ENCODE measurements at regions not wholly inside any gene's neighbourhood (a gene's known extent, or its start where the extent isn't known, plus 50 kb on each side); places are given as distances from the start of the nearest gene placed in this dataset.
"Not testable (repeated sequence)": the region's sequence is repeated elsewhere in the genome, so short reads cannot be mapped to it uniquely, and the experiment has no call there.

DNA sequence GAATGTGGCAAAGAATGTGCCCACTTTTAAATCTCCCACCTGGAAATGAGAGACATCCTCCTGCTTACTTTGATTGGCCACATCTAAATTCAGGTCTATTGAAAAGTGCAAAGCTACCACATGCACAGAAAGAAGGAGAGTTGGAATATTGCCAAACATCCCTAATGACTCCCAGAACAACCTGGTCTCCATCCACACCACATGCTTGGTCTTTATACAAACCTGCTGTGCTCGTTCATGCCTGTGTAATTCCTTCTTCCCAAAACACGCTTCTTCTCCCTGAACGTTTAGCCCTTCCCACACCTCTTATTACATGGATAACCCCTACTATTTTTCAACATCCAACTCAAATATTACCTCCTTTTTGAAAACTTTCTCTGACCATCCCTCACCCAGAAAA, 66.2 kb upstream of the BCL2L14 start:
- TF ChIP-seq, protein P1, sequence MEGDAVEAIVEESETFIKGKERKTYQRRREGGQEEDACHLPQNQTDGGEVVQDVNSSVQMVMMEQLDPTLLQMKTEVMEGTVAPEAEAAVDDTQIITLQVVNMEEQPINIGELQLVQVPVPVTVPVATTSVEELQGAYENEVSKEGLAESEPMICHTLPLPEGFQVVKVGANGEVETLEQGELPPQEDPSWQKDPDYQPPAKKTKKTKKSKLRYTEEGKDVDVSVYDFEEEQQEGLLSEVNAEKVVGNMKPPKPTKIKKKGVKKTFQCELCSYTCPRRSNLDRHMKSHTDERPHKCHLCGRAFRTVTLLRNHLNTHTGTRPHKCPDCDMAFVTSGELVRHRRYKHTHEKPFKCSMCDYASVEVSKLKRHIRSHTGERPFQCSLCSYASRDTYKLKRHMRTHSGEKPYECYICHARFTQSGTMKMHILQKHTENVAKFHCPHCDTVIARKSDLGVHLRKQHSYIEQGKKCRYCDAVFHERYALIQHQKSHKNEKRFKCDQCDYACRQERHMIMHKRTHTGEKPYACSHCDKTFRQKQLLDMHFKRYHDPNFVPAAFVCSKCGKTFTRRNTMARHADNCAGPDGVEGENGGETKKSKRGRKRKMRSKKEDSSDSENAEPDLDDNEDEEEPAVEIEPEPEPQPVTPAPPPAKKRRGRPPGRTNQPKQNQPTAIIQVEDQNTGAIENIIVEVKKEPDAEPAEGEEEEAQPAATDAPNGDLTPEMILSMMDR (IDR thresholded peaks at IDR 0.05; ENCODE audit: insufficient read depth, low read depth, low read length, missing control alignments): no peak
- no peak for DNase-seq (ENCODE audit: low read depth)
- no peak overlapping the region for H3K4me3 ChIP-seq (ENCODE audit: low read depth, low read length)

DNA sequence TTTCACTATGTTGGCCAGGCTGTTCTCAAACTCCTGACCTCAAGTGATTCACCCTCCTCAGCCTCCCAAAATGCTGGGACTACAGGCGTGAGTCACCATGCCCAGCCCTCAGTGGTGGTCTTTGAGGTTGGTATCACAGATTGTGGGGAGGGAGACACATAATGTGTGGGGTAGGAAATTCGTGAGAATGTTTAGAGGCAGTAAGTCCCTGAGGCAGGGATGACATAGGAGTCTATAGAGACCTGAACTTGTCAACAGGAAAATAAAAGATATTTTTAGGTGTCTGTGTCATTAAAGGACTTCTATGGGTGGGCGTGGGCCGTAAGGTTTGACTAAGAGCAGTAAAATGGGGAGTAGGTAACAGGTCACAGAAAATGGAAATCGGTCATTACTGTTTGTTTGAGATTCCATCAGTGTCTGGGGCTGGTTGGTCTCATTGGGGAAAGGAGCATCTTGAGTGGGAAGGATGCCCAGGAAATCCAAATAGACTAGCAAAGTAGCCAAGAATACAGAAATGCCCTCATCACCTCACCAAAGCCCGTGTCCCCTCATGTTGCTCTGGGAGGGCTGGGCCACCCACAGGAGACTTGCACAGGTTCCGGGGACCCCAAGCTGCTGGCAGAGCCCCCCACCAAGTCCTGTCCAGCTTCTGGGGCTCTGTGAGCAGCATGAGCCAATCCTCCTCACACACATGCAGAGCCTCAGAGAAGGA, 63.6 kb upstream of the BCL2L14 start:
- DNase-seq (ENCODE audit: low read depth): peak; percentile 79
- H3K4me3 ChIP-seq (ENCODE audit: low read depth, low read length): no peak overlapping the region
- TF ChIP-seq, protein P1 (IDR thresholded peaks at IDR 0.05; ENCODE audit: insufficient read depth, low read depth, low read length, missing control alignments): no peak

DNA sequence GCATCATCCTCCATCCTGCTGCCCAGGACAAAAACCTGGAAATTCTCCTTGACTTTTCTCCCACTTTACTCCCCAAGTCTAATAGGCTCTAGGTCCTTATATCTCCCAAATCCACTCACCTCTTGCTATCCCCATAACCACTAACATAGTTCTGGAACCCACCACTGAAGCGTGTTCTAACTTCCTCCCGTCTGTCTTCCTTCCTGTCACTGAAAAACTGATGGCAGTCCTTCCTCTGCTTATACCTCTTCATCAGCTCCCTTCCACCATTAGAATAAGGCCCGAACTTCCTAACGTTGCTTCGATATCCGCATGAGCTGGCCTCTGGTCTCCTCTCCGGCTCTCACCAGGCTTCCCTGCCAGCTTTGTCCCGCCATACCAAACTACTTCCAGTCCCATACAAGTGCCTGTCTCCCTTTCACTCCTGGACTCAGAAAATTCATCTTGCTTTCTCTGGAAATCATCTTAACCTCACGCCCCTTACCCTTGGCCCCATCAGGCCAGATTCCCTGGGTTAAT, 63.0 kb upstream of the BCL2L14 start:
- no peak overlapping the region for H3K4me3 ChIP-seq (ENCODE audit: low read depth, low read length)
- TF ChIP-seq, protein P1 (IDR thresholded peaks at IDR 0.05; ENCODE audit: insufficient read depth, low read depth, low read length, missing control alignments): no peak
- DNase-seq (ENCODE audit: low read depth): no peak

DNA sequence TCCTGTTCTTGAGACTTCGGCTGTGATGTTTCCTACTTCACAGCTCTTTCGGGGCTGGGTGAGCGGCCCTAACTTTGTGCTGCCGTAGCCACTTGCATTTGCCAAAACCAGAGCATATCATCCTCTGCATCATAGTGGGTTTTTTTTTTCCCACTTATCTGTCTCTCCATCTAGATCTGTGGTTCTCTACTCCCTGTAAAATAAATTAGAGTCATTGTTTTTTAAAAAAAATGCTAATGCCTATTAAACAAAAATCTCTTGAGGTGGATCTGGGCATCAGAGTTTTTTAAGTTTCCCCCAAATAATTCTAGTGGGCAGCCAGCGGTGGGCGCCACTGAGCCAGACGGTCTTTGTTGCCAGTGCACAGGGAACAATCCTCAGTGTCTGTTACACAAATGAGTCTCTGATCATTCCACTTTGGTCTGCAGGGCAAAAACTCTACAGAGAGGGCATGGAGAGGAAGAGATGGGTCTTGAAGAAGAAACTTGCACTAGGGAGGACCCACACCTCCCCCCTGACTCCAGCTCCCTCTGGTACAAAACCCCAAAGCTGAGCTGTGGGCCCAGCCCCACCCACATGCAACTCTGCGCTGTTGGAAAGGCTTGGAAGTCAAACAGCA, 62.4 kb upstream of the BCL2L14 start:
- H3K4me3 ChIP-seq (ENCODE audit: low read depth, low read length): no peak overlapping the region
- DNase-seq (ENCODE audit: low read depth): peak; percentile 74
- TF ChIP-seq, protein P1 (IDR thresholded peaks at IDR 0.05; ENCODE audit: insufficient read depth, low read depth, low read length, missing control alignments): peak; percentile 62

- peak; percentile 81 for DNase-seq (ENCODE audit: low read depth)
- TF ChIP-seq, protein P1 (IDR thresholded peaks at IDR 0.05; ENCODE audit: insufficient read depth, low read depth, low read length, missing control alignments): peak; percentile 28
Observed at GRCh38 chr12:12008931-12009611, 61.7 kb upstream of the BCL2L14 start.

DNA sequence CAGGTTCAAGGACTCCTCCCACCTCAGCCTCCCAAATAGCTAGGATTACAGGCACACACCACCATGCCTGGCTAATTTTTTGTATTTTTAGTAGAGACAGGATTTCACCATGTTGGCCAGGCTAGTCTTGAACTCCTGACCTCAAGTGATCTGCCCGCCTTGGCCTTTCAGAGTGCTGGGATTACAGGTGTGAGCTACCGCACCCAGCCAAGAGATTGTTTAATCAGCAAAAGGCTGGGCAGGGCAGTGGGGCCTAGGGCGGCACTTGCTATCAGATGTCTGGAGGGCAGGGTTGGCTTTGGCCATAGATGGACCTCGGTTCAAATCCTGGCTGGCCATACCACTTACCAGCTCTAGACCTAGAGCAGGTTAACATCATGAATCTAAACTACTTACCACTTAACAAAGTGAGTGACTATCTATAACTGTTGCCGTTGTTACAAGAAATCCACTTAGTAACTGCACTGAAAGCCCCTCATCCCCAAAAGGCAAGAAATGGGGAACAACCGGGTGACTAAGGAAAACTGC, 60.9 kb upstream of the BCL2L14 start:
- not testable (repeated sequence) for DNase-seq (ENCODE audit: low read depth)
- H3K4me3 ChIP-seq (ENCODE audit: low read depth, low read length): peak overlapping the region; percentile 59

More at GRCh38 chr12:12008931-12009611, 61.7 kb upstream of the BCL2L14 start:
- H3K4me3 ChIP-seq (ENCODE audit: low read depth, low read length): no peak overlapping the region

All from GM12865 (cell line).